ENCODE measurements at regions not wholly inside any gene's neighbourhood (a gene's known extent, or its start where the extent isn't known, plus 50 kb on each side); places are given as distances from the start of the nearest gene placed in this dataset.

GRCh38 chr6:144695858-144696533 lies 410.9 kb downstream of the UTRN start:
- DNase-seq: no peak

- no peak for DNase-seq
Observed at GRCh38 chr6:144696610-144697368, 411.7 kb downstream of the UTRN start.

- DNase-seq: no peak
Observed at GRCh38 chr6:144697369-144697760, 412.2 kb downstream of the UTRN start.

GRCh38 chr6:144697801-144698200 lies 412.7 kb downstream of the UTRN start:
- no peak for DNase-seq

GRCh38 chr6:144702781-144703180 lies 417.6 kb downstream of the UTRN start:
- no peak for DNase-seq

GRCh38 chr6:144710207-144710606 lies 425.1 kb downstream of the UTRN start:
- DNase-seq: no peak

- DNase-seq: no peak
Observed at GRCh38 chr6:144711661-144712060, 426.5 kb downstream of the UTRN start.

- no peak for DNase-seq
Observed at GRCh38 chr6:144712541-144712940, 427.4 kb downstream of the UTRN start.

- DNase-seq: no peak
Observed at GRCh38 chr6:144714021-144714712, 429.0 kb downstream of the UTRN start.

GRCh38 chr6:144715344-144715743 lies 430.2 kb downstream of the UTRN start:
- no peak for DNase-seq

- DNase-seq: no peak
Observed at GRCh38 chr6:144718431-144718830, 433.3 kb downstream of the UTRN start.

GRCh38 chr6:144721232-144721631 lies 436.1 kb downstream of the UTRN start:
- no peak for DNase-seq

- DNase-seq: no peak
Observed at GRCh38 chr6:144722154-144722737, 437.1 kb downstream of the UTRN start.

GRCh38 chr6:144722925-144723324 lies 437.8 kb downstream of the UTRN start:
- DNase-seq: no peak

- DNase-seq: no peak
Observed at GRCh38 chr6:144723431-144723830, 438.3 kb downstream of the UTRN start.

GRCh38 chr6:144724818-144725217 lies 439.7 kb downstream of the UTRN start:
- no peak for DNase-seq

- peak; percentile 62 for DNase-seq
Observed at GRCh38 chr6:144725736-144726522, 440.8 kb downstream of the UTRN start.

GRCh38 chr6:144728804-144729203 lies 443.7 kb downstream of the UTRN start:
- no peak for DNase-seq

- DNase-seq: no peak
Observed at GRCh38 chr6:144729502-144729901, 444.4 kb downstream of the UTRN start.

- DNase-seq: no peak
Observed at GRCh38 chr6:144730088-144730645, 445.0 kb downstream of the UTRN start.

GRCh38 chr6:144731229-144731628 lies 446.1 kb downstream of the UTRN start:
- DNase-seq: no peak

- DNase-seq: no peak
Observed at GRCh38 chr6:144736763-144737162, 451.6 kb downstream of the UTRN start.
